ENCODE measurements at regions not wholly inside any gene's neighbourhood (a gene's known extent, or its start where the extent isn't known, plus 50 kb on each side); places are given as distances from the start of the nearest gene placed in this dataset.

GRCh38 chr4:163966612-163967011 lies 472.1 kb downstream of the TMA16 start (continued):
- TF ChIP-seq CHD7 (IDR thresholded peaks at IDR 0.05; ENCODE audit: insufficient replicate concordance, low read length) (no peak), NRF1 (IDR thresholded peaks at IDR 0.05; ENCODE audit: low read depth, low read length) (no peak), RXRA (IDR thresholded peaks at IDR 0.05; ENCODE audit: insufficient read depth, low read depth, low read length) (no peak), HDAC2 (IDR thresholded peaks at IDR 0.05; ENCODE audit: borderline replicate concordance in 1 of 2, low read depth in 2 of 2, low read length in 2 of 2) (no peak), RNF2 (IDR thresholded peaks at IDR 0.05; ENCODE audit: borderline replicate concordance, low read depth, low read length, missing control alignments, poor library complexity, severe bottlenecking) (no peak), CBX8 (IDR thresholded peaks at IDR 0.05; ENCODE audit: borderline replicate concordance, low read depth, low read length) (no peak), SRF (IDR thresholded peaks at IDR 0.05; ENCODE audit: low read depth, low read length) (no peak), RAD21 (IDR thresholded peaks at IDR 0.05 in 1 of 2, conservative IDR thresholded peaks at IDR 0.05 in 1 of 2; ENCODE audit: low read depth in 2 of 2, low read length in 2 of 2) (no peak), CTBP2 (IDR thresholded peaks at IDR 0.05; ENCODE audit: borderline replicate concordance, insufficient read depth, insufficient read length, low read length) (no peak), YY1 (IDR thresholded peaks at IDR 0.05; ENCODE audit: low read depth, low read length) (no peak), POU5F1 (IDR thresholded peaks at IDR 0.05; ENCODE audit: low read depth, low read length) (no peak)

All from H1 (cell line).